Right forelimb (tissue), 1 donor: ENCODE measurements at regions not wholly inside any gene's neighbourhood (a gene's known extent, or its start where the extent isn't known, plus 50 kb on each side); places are given as distances from the start of the nearest gene placed in this dataset.

Experiments used
- DNase-seq: peaks from one replicate; pipeline ENCODE4 v3.0.0-alpha.2; 2018

DNA sequence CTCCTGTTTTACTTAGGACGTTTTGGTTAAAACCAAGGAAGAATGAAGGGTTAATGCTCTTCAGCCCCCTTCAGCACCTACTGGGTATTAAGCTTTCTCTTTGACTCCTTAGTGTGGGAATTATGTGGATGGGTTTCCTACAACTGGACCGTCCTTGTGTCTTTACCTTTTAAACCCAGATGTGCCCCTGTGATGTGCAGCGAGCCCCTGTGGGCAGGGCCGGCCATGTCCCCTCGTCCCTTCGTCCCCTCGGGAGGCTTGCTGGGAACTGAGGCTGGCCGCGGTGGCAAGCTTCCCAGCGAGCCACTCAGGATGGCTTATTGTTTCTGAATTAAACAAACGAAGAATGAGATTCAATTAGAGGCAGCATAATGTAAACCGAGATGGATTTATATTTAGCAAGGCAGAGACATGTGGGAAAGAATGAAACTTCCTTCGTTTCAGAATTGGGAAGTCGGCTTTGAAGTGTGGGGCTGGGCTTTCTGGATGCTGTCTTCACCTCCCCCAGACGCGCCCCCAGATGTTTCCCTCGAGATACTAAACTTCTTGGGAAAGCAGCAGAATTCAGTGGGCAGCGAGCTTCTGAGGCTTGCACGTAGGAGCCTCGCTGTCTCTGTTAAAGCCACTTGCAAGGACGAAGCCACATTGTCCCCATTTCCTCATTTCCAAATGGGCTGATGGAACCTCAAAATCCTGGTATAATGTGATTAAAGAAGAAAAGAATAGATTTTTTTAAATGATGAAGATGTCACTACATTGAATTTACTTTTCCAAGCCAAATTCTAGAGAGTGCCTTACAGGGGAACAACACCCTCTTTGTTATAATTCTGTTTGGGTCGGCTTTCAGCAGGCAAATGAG is 146.0 kb downstream of the VAPA start:
- DNase-seq: peak; percentile 53

- peak; percentile 43 for DNase-seq
Observed at GRCh38 chr18:10060469-10060782, 146.6 kb downstream of the VAPA start.

DNA sequence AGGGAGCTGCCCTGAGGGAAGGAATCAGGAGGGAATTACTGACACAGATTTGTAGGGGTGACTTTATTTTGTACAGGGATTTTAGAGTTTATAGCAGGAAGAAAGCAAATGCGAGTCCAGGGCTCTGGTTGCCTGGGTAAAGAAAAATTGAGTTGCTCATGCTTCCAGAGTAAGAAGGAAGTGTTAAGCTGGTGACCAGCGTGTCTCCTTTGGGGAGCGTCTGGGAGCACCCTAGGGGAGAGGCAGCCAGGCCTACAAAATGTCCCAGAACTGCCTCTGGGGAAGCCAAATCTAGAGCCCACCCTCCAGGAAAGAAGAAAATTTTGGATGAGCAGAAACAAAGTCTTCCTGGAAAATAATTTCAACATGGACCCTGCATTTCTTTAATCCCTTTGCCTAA is 147.0 kb downstream of the VAPA start:
- no peak for DNase-seq

DNA sequence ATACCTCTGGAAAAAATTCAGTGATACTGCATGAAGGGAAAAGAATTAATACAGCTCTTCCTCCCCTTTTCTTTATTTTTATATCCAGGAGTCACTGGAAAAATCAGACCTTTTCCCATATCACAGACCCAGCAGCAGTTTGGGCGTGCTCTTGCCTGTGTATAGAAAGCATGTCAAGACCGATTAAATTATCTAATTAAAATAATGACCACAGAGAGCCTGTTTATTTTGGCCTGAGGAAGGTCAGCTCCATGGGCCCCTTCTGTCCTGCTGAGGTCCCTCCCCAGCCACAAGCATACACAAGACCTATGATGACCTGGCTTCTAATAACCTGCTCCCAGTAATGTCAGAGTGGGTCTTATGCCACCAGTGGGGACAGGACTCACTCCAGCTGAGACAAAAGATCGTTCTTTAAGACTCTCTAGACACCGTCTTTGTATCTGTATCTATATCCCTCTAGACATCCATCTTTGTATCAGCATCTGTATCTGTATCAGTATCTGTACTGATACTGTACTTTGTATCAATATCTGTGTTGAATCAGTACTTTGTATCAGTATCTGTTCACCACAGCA is 147.8 kb downstream of the VAPA start:
- DNase-seq: peak; percentile 19

DNA sequence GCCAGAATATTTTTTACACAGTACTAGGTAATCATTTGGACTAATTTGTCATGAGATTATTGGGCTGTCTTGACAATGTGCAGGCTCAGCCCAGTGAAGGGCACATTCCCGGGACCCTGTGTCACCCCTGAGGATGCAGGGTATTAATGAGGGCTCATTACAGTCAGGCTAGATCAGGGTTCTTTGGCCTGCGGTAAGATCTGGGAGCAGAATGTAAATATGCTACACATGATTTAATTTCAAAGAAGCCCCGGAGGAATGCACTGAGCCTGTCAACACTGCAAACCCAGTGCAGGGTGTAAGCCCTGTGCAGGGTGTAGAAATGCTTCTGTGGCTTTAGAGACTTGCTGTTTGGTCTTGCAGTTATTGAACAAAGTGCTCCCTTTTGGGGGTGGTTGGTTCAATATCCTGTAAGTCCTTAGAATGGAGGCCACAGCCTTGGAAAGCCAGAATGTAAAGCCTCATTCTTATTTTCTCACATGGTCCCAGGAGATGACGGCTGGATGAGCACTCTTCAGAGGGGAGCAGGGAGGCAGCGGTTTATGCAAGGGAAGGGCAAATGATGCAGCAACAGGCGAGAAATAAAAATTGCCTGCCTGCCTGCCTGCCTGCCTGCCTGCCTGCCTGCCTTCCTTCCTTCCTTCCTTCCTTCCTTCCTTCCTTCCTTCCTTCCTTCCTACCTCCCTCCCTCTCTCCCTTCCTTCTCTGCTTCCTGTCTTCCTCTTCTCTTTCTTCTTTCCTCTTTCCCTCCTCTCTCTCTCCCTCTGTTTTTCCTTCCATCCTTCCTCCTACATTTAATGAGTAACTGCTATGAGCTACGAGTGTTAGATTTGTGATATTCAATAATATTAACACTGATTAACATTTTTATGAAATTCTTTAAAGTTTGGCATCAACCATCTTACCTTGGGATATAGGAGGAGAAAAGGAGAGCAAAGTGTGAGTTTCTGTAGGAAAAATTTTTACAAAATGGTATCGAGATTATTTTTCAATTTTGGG is 148.8 kb downstream of the VAPA start:
- peak; percentile 34 for DNase-seq

GRCh38 chr18:10063489-10063888 is 149.7 kb downstream of the VAPA start:
- DNase-seq: no peak

DNA sequence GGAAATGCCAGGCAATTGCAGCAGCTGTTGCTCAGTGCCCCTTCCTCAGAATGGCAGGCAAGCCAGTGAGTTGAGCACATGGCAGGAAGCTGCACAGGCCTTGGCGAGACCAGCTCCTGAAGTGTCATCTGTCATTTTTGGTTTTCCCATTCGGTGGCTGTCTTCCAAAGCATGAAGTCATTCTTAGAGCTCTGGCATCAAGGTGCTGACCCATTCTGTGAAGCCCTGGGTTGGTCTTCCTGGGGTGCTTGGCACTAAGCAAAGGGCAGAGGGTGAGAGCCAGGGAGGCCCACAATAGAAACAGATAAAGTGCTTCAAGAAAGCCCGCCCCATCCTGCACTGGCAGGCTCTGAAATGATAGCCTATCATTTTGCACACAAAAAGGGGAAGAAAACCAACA is 150.5 kb downstream of the VAPA start:
- no peak for DNase-seq

GRCh38 chr18:10065296-10065695 is 151.5 kb downstream of the VAPA start:
- DNase-seq: no peak

DNA sequence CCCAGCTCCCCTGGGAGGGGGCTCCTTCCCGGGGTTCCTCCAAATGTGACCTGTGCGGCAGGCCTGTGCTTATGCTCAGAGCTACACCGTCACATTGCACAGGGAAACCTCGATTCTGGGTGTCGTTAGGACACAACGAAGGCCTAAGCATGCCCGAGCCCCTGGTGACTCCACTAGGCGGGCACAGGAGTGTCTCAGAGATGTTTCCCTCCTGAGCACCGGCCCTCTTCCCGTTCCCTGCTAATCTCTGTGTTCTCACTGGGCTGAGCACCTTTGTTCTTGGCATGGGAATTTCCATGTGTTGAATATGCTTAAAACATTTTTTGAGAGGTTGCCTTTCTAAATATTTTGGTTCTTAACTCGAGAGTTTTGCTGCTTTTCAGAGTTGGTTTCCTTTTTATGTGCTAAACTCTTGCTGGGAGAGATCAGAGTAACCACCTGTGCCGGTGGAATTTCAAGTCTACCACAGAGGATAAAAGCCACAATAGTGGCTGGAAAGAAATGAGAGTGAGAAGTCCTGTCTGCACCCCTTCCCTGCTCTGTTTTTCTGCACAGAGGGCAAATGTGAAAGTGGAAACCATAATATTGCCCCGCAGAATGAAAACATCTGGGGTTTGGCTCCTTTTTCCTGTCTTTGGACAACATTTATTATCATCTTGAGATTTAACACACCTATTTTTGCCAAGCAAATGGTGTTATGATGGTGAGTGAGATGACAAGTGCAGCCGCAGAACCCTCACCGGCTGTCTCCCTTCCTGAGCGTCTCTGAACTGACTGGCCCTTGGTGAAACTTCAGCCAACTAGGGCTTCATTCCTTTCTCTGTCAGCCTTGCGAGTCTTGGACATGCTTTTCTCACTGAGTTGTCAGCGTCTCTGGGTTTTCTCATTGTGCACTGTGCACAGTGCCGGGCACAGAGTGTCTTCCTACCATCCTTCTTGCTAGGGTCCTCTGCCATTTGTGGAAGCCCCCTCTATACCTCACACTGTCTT is 154.1 kb downstream of the VAPA start:
- DNase-seq: no peak

DNA sequence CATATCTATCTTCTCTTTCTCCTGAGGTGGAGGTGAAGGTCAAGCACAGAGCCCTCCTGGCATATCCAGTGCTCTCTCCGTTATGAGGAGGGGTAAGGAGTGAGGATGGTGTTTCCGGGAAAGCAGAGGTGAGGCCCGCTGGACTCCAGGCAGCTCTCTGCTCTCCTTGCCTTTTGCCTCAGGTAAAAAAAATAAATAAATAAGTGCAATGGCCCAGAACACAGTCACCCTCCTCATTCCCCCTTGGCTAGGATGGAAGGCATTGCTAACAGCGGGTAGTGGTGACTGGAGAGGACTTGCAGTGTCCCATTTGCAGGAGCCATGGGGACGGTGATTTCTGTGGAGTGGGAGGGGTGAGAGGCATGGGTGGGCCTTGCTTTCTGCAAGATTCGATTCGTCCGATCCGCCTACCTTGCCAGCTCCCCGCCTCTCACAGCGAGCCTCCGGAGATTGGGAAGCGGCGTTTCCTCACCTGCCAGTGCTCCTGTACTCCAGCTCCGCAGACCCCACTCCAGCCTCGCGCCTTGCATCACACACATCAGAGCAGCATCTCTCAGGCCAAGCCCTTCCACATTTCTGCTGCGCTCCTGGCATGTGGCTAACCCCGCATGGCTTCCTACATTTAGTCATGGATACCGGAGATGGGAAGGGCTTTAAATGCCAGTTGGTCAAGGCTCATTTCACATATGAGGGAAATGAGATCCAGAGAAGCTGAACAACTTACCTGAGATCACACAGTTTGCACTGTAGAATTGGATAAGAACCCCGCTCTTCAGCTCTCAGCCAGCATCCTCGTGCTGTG is 155.2 kb downstream of the VAPA start:
- DNase-seq: no peak

DNA sequence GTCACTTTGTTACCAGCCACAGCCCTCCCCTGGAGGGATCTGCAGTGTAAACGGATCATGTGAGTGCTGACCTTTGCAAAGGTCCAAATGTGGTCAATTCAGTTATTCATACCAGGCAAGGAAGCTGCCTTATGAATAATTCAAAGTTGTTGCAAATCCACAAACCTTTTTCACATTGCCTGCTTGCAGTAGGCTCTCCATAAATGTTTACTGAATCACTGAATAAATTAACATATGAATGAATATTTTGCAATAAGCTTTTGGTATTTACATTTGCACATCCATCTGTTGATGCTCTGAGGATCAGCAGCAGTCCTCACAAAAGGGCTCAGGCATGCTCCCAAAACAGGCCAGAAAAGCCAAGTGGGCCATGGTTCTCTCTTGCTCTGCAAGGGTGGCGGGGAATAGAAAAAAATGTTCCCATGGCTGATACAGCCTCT is 156.8 kb downstream of the VAPA start:
- no peak for DNase-seq

- DNase-seq: no peak
Observed at GRCh38 chr18:10072671-10073175, 158.9 kb downstream of the VAPA start.

DNA sequence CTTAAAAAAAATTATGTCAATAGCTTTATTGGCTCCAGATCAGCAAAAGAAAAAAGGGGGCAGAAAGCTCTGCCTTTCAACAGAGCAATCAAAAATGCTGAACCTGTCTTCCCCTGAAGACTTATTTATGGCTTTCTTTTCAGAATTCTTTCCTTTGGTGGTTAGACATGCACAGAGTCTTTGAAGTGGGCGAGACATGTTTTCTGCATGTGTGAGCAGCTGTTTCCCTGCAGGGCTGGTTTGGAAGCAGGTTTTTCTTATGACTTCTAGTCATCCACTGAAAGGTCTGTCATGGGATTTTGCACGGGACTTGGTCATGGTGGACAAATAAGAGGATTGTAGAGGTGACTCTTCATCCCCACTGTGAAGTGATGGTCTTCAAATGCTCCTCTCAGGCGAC is 160.3 kb downstream of the VAPA start:
- no peak for DNase-seq

GRCh38 chr18:10074728-10075127 is 160.9 kb downstream of the VAPA start:
- DNase-seq: no peak

DNA sequence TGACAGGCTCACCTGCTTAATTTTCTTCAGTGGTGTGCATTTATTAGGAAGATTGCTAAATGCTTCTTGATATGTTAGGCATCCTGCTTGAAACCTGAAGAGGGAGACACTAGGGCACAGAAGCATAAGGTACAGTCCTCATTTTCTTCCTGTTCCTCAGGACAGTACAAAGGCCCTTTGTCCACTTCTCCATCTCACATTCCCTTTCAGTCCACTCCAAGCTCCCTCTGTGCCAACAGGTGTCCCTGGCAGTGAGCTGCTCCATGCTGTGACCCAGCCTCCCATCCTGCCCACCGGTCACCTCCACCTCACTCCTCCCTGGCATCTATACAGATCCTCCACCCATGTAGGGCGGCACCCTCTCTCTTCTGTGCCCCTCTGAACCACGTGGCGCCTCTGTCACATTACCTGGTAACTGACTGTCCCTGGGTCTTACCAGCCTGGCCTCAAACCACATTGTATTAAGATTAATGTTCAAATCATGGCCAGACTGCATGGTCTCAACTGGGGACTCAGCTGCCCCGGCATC is 162.8 kb downstream of the VAPA start:
- no peak for DNase-seq

GRCh38 chr18:10077986-10078385 is 164.2 kb downstream of the VAPA start:
- DNase-seq: no peak

DNA sequence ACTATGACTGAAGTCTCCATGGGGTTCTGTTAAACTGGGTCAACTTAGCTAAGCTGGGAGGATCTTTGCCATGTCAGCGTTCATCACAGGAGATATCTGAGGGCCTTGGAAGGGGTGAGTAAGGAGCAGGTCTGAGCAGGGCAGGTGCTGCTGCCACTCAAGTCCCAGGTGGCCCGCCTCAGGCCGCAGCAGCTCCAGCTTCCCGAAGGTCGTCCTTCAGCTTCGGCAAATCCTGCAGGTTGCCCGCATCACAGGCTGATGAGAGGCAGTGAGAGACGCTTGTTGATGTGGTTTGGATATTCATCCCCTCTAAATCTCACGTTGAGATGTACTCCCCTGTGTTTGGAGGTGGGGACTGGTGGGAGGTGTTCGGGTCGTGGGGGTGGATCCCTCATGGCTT is 166.6 kb downstream of the VAPA start:
- no peak for DNase-seq

DNA sequence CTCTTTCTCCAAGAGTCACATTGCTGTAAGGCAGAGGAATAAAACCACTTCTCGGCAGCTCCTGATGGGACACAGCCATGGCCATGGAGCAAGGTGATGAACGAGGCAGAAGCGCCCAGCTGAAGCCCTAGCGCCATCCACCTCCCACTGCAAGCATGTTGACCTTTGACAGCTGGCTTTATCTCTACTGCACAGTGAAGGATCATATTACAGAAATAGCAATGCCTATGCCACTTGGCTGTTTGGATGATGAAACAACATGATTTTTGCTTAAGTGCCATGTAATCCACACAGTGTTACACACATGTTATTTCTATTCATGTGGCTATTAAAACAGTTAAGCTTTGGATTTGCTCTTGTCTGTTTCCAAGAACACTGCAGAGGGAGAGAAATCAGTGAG is 167.7 kb downstream of the VAPA start:
- DNase-seq: no peak

DNA sequence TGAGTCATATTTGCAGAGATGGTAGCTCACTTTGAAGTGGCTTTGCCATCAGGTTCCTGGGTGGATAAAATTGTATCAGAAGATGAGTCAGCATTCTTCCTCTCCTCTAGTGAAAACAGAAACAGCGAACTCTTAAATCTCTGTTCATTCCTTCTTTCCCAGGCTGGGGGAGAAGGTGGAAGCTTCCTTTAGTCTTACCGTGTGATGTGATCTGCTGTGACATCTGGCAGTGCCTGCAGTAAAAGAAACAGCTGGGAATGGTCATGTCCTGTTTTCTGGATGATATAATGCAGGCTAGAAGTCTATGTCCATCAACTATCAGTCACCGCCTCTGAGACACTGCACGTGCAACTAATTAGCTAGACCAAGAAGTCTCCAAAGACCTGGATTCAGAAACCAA is 171.6 kb downstream of the VAPA start:
- DNase-seq: no peak

DNA sequence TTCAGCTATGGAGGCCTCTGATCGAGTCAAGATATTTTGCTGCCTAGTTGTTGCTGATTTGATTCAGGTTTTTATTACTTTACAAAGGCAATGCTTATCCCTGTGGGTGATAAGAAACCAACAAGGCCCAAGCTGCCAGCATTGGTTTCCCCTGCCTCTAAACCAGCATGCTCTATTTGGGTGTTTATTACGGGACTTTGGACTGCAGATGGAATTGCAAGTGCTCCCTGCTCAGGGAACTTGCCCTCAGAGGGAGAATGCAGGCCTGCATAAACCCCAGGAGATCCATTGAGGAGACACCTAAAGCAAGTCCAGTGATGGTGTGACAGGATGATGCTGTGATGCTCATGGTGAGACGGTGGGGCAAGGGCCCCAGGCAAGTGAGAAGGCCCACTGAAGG is 172.1 kb downstream of the VAPA start:
- no peak for DNase-seq
